GM19397 (cell line): ENCODE measurements at regions not wholly inside any gene's neighbourhood (a gene's known extent, or its start where the extent isn't known, plus 50 kb on each side); places are given as distances from the start of the nearest gene placed in this dataset.

Experiments used
- ATAC-seq: cut with Tn5 transposase; IDR thresholded peaks from one replicate; pipeline ENCODE4 v1.9.1; 2021; ENCODE audit warnings: mild to moderate bottlenecking, moderate library complexity; ENCODE audit not compliant: unreplicated experiment

- no peak for ATAC-seq
Observed at GRCh38 chr9:36462245-36462644, 62.2 kb upstream of the RNF38 start.

- no peak for ATAC-seq
Observed at GRCh38 chr9:36461323-36461722, 61.3 kb upstream of the RNF38 start.

GRCh38 chr9:36458430-36458915 is 58.4 kb upstream of the RNF38 start:
- peak; percentile 48 for ATAC-seq

- peak; percentile 24 for ATAC-seq
Observed at GRCh38 chr9:36457836-36458429, 57.9 kb upstream of the RNF38 start.

- ATAC-seq: no peak
Observed at GRCh38 chr9:36456480-36457065, 56.5 kb upstream of the RNF38 start.

- ATAC-seq: no peak
Observed at GRCh38 chr9:36451949-36452348, 51.9 kb upstream of the RNF38 start.

- no peak for ATAC-seq
Observed at GRCh38 chr9:36450110-36450732, 50.2 kb upstream of the RNF38 start.
